ENCODE measurements at regions not wholly inside any gene's neighbourhood (a gene's known extent, or its start where the extent isn't known, plus 50 kb on each side); places are given as distances from the start of the nearest gene placed in this dataset.

- Mint-ChIP-seq H3K36me3 (ENCODE audit: low read depth) (no peaks in the 10 kb centered on the region), H3K27me3 (ENCODE audit: low read depth) (no peaks in the 10 kb centered on the region), H3K9me3 (ENCODE audit: low read depth) (peaks cover 8% of the 10 kb centered on the region), H3K27ac (ENCODE audit: unreplicated experiment) (no peak overlapping the region), H3K4me1 (ENCODE audit: low read depth) (peaks cover under 1% of the 10 kb centered on the region), H3K4me3 (ENCODE audit: unreplicated experiment) (no peak overlapping the region)
- TF ChIP-seq CTCF (IDR thresholded peaks at IDR 0.05) = no peak
- DNase-seq (ENCODE audit: low spot score) = no peak
These were observed 411.2 kb upstream of the USP24 start for GRCh38 chr1:55626326-55626725.

GRCh38 chr1:55624766-55625165 lies 409.6 kb upstream of the USP24 start:
- no peak for TF ChIP-seq CTCF (IDR thresholded peaks at IDR 0.05)

DNA sequence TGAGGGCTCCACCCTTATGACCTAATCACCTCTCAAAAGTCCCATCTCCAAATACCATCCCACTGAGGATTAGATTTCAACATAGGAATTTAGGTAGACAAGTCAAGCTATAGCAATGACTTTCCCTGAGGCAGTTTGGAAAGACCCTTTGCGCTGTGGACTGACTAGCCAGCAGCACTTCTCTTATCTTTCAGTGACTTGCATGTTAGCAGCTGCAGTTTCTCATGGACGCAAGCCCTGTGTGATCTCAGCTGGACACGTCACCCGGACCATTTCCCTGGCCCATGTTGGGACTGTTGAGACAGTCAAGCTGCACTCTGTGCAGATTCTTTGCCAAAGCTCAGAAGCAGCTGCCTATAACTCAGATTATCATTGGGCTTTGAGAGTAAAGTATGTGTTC lies 408.1 kb upstream of the USP24 start:
- Mint-ChIP-seq H3K9me3 (ENCODE audit: low read depth) (peaks cover 5% of the 10 kb centered on the region), H3K4me3 (ENCODE audit: unreplicated experiment) (no peak overlapping the region), H3K4me1 (ENCODE audit: low read depth) (no peaks in the 10 kb centered on the region), H3K27ac (ENCODE audit: unreplicated experiment) (no peak overlapping the region), H3K36me3 (ENCODE audit: low read depth) (peaks cover 2% of the 10 kb centered on the region), H3K27me3 (ENCODE audit: low read depth) (no peaks in the 10 kb centered on the region)
- no peak for TF ChIP-seq CTCF (IDR thresholded peaks at IDR 0.05)
- DNase-seq (ENCODE audit: low spot score) = no peak

More at GRCh38 chr1:55624766-55625165, 409.6 kb upstream of the USP24 start:
- no peaks in the 10 kb centered on the region for H3K27me3 Mint-ChIP-seq (ENCODE audit: low read depth)
- H3K4me3 Mint-ChIP-seq (ENCODE audit: unreplicated experiment) = no peak overlapping the region
- H3K9me3 Mint-ChIP-seq (ENCODE audit: low read depth) = peaks cover 7% of the 10 kb centered on the region
- H3K27ac Mint-ChIP-seq (ENCODE audit: unreplicated experiment) = no peak overlapping the region
- H3K4me1 Mint-ChIP-seq (ENCODE audit: low read depth) = no peaks in the 10 kb centered on the region
- H3K36me3 Mint-ChIP-seq (ENCODE audit: low read depth) = peaks cover 2% of the 10 kb centered on the region
- DNase-seq (ENCODE audit: low spot score) = no peak

- H3K27me3 Mint-ChIP-seq (ENCODE audit: low read depth) = no peaks in the 10 kb centered on the region
These were observed 406.9 kb upstream of the USP24 start for GRCh38 chr1:55622074-55622473.

DNA sequence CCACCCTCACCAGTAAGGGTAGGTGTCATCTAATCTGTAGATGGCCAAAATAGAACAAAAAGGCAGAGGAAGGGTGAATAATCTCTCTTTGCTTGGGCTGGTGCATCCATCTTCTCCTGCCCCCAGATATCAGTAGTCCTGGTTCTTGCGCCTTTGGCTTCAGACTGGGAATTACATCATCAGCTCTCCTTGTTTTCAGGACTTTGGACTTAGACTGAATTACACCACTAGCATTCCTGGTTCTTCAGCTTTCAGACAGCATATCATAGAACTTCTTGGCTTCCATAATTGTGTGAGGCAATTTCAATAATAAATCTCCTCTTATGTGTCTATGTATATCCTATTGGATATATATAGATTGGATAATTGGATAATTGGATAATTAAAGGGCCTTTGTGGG lies 403.0 kb upstream of the USP24 start:
- Mint-ChIP-seq H3K4me3 (ENCODE audit: unreplicated experiment) (no peak overlapping the region), H3K27me3 (ENCODE audit: low read depth) (no peaks in the 10 kb centered on the region), H3K27ac (ENCODE audit: unreplicated experiment) (no peak overlapping the region), H3K4me1 (ENCODE audit: low read depth) (peaks cover 3% of the 10 kb centered on the region), H3K9me3 (ENCODE audit: low read depth) (peaks cover 5% of the 10 kb centered on the region), H3K36me3 (ENCODE audit: low read depth) (peaks cover 2% of the 10 kb centered on the region)
- no peak for DNase-seq (ENCODE audit: low spot score)
- TF ChIP-seq CTCF (IDR thresholded peaks at IDR 0.05) = no peak

More at GRCh38 chr1:55622074-55622473, 406.9 kb upstream of the USP24 start:
- no peak overlapping the region for H3K4me3 Mint-ChIP-seq (ENCODE audit: unreplicated experiment)
- no peak for TF ChIP-seq CTCF (IDR thresholded peaks at IDR 0.05)
- DNase-seq (ENCODE audit: low spot score) = no peak
- peaks cover 5% of the 10 kb centered on the region for H3K9me3 Mint-ChIP-seq (ENCODE audit: low read depth)
- no peak overlapping the region for H3K27ac Mint-ChIP-seq (ENCODE audit: unreplicated experiment)
- no peaks in the 10 kb centered on the region for H3K4me1 Mint-ChIP-seq (ENCODE audit: low read depth)
- peaks cover 2% of the 10 kb centered on the region for H3K36me3 Mint-ChIP-seq (ENCODE audit: low read depth)

Data from chondrocyte (in vitro differentiated cells).